ENCODE measurements at regions not wholly inside any gene's neighbourhood (a gene's known extent, or its start where the extent isn't known, plus 50 kb on each side); places are given as distances from the start of the nearest gene placed in this dataset.
"Not testable (repeated sequence)": the region's sequence is repeated elsewhere in the genome, so short reads cannot be mapped to it uniquely, and the experiment has no call there.

- H3K4me3 ChIP-seq; intact Hi-C loops (cut with DNase I); H3K36me3 ChIP-seq (replicated peaks in 1 of 2); H3K4me1 ChIP-seq (replicated peaks in 1 of 2); H3K27ac ChIP-seq; H3K9me3 ChIP-seq (replicated peaks in 1 of 3); DNase-seq; H3K27me3 ChIP-seq: not testable (repeated sequence)
- WGBS, 4 donors: 31 to 53% (median 38%) methylated on average over 2 to 8 of the region's 23 CpGs
Measured at GRCh38 chr9:40177403-40177802, 821.9 kb downstream of the SPATA31A1 start.

GRCh38 chr9:40191403-40191802 lies 835.9 kb downstream of the SPATA31A1 start:
- 40 to 68% (median 57%) methylated on average over 2 of the region's 5 CpGs for WGBS, 4 donors
- H3K4me1 ChIP-seq (replicated peaks in 1 of 2); H3K27me3 ChIP-seq; intact Hi-C loops (cut with DNase I); H3K9me3 ChIP-seq (replicated peaks in 1 of 3); DNase-seq; H3K4me3 ChIP-seq; H3K36me3 ChIP-seq (replicated peaks in 1 of 2); H3K27ac ChIP-seq: not testable (repeated sequence)

GRCh38 chr9:40192162-40192561 lies 836.7 kb downstream of the SPATA31A1 start:
- H3K9me3 ChIP-seq (replicated peaks in 1 of 3); intact Hi-C loops (cut with DNase I); H3K4me1 ChIP-seq (replicated peaks in 1 of 2); H3K36me3 ChIP-seq (replicated peaks in 1 of 2); H3K27me3 ChIP-seq; DNase-seq; H3K4me3 ChIP-seq; H3K27ac ChIP-seq: not testable (repeated sequence)
- WGBS, 4 donors: 72 to 100% (median 85%) methylated on average over 1 of the region's 2 CpGs

- H3K4me1 ChIP-seq (replicated peaks in 1 of 2); H3K36me3 ChIP-seq (replicated peaks in 1 of 2); H3K27ac ChIP-seq; intact Hi-C loops (cut with DNase I); DNase-seq; H3K27me3 ChIP-seq; H3K9me3 ChIP-seq (replicated peaks in 1 of 3); H3K4me3 ChIP-seq: not testable (repeated sequence)
- 71 to 78% (median 77%) methylated on average over 6 to 13 of the region's 15 CpGs for WGBS, 4 donors
Measured at GRCh38 chr9:40196165-40196714, 840.8 kb downstream of the SPATA31A1 start.

- H3K9me3 ChIP-seq (replicated peaks in 1 of 3); H3K4me1 ChIP-seq (replicated peaks in 1 of 2); H3K27ac ChIP-seq; H3K36me3 ChIP-seq (replicated peaks in 1 of 2); H3K4me3 ChIP-seq; H3K27me3 ChIP-seq; intact Hi-C loops (cut with DNase I); DNase-seq: not testable (repeated sequence)
- 86 to 100% (median 89%) methylated on average over 1 to 11 of the region's 18 CpGs for WGBS, 4 donors
Measured at GRCh38 chr9:40196803-40197202, 841.3 kb downstream of the SPATA31A1 start.

- H3K36me3 ChIP-seq (replicated peaks in 1 of 2); intact Hi-C loops (cut with DNase I); H3K27ac ChIP-seq; H3K9me3 ChIP-seq (replicated peaks in 1 of 3); DNase-seq; H3K4me3 ChIP-seq; H3K4me1 ChIP-seq (replicated peaks in 1 of 2); H3K27me3 ChIP-seq: not testable (repeated sequence)
- 65 to 100% (median 76%) methylated on average over 1 to 16 of the region's 33 CpGs for WGBS, 4 donors
Measured at GRCh38 chr9:40221596-40222233, 866.2 kb downstream of the SPATA31A1 start.

- H3K27ac ChIP-seq; H3K4me1 ChIP-seq (replicated peaks in 1 of 2); H3K4me3 ChIP-seq; H3K36me3 ChIP-seq (replicated peaks in 1 of 2); intact Hi-C loops (cut with DNase I); H3K27me3 ChIP-seq; H3K9me3 ChIP-seq (replicated peaks in 1 of 3): not testable (repeated sequence)
- 0 to 1% methylated on average over 30 to 34 of the region's 43 CpGs; no CpG with 5 or more reads in 2 of the 4 donors for WGBS, 4 donors
- TF ChIP-seq CTCF (IDR thresholded peaks at IDR 0.05): peak in 2 of 6 experiments; percentile 10 to 11
- peak in 3 of 7 donors; percentile 12 to 56 (median 14) for DNase-seq
Measured at GRCh38 chr9:40222617-40223200, 867.2 kb downstream of the SPATA31A1 start.

- H3K4me1 ChIP-seq (replicated peaks in 1 of 2); H3K27me3 ChIP-seq; intact Hi-C loops (cut with DNase I); H3K27ac ChIP-seq; H3K4me3 ChIP-seq; H3K36me3 ChIP-seq (replicated peaks in 1 of 2); H3K9me3 ChIP-seq (replicated peaks in 1 of 3): not testable (repeated sequence)
- DNase-seq: peak in 3 of 7 donors; percentile 4 to 45 (median 12)
- 1 to 10% (median 1%) methylated on average over 2 to 13 of the region's 33 CpGs; no CpG with 5 or more reads in 1 of the 4 donors for WGBS, 4 donors
Measured at GRCh38 chr9:40223353-40223752, 867.9 kb downstream of the SPATA31A1 start.

Data from adrenal gland (tissue), 9 donors.